ENCODE measurements at regions not wholly inside any gene's neighbourhood (a gene's known extent, or its start where the extent isn't known, plus 50 kb on each side); places are given as distances from the start of the nearest gene placed in this dataset.
"Not testable (repeated sequence)": the region's sequence is repeated elsewhere in the genome, so short reads cannot be mapped to it uniquely, and the experiment has no call there.

DNA sequence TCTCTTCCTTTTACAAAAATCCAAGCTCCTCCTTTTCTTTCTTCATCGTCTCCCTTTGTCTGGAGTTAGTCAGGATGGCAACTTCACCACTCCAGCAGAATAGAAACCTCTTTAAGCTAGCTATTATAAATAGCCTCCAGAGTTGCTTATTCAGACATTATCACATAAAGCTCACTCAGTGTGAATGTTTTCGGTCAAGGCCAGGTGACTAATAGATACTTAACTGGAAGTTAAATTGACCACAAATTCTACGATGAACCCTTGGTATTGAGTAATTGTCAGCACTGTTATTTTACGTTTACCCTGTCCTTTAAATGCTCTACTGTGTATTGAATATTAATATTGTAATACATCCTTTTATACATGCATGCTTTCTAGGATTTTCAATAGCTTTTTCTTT lies 340.4 kb downstream of the OTUD1 start:
- no peak for DNase-seq

- DNase-seq: no peak
Measured at GRCh38 chr10:23780331-23780730, 341.5 kb downstream of the OTUD1 start.

DNA sequence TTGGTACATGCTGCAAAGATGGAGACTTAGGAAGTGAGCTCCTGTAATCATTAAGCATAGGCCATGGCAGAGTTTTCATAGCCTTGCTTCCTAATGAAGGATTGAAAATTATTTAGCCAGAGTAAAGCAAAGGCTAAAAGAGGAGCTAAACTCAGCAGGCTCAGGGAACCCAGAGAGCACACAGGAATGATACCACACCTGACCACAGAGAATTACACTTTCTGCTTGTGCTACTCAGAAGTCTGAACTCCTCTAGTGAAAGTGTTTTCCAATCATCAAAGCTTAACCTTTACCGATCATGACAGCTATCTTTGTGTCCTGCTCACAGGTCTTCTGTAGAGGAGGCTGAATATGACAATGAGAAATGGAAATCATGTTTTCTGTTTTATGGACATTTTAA lies 347.7 kb downstream of the OTUD1 start:
- DNase-seq: no peak

DNA sequence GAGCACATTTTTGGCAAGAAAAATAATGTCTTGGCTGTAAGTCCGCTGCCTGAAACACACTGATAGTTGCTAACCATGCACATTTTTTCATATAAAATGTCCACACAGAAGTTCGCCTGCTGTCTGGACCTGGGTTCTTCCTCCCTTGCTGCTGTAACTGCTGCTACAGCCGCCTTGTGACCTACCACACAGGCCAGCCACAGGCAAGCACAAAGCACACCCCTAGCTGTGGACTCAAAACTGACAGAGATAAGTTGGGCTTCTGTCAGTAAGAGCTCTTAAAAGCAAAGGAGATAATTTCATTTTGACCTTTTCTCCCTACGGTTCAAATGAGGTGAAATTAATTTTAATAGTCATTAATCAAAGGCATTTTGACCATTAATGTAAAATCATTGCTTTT lies 354.7 kb downstream of the OTUD1 start:
- no peak for DNase-seq

DNA sequence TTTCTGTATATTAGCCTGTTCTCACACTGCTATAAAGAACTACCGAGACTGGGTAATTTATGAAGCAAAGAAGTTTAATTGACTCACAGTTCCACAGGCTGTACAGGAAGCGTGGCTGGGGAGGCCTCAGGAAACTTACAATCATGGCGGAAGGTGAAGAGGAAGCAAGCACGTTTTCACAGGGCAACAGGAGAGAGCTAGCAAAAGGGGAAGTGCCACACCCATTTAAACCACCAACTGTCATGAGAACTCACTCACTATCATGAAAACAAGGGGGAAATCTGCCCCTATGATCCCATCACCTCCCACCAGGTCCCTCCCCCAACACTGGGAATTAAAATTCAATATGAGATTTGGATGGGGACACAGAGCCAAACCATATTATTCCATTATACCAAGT lies 358.6 kb downstream of the OTUD1 start:
- not testable (repeated sequence) for DNase-seq

- no peak for DNase-seq
Measured at GRCh38 chr10:23804125-23804524, 365.2 kb downstream of the OTUD1 start.

GRCh38 chr10:23813687-23814086 lies 374.8 kb downstream of the OTUD1 start:
- DNase-seq: no peak

GRCh38 chr10:23818484-23818883 lies 379.6 kb downstream of the OTUD1 start:
- no peak for DNase-seq

- DNase-seq: no peak
Measured at GRCh38 chr10:23820792-23821191, 381.9 kb downstream of the OTUD1 start.

GRCh38 chr10:23824822-23825221 lies 384.1 kb upstream of the KIAA1217 start:
- DNase-seq: no peak

DNA sequence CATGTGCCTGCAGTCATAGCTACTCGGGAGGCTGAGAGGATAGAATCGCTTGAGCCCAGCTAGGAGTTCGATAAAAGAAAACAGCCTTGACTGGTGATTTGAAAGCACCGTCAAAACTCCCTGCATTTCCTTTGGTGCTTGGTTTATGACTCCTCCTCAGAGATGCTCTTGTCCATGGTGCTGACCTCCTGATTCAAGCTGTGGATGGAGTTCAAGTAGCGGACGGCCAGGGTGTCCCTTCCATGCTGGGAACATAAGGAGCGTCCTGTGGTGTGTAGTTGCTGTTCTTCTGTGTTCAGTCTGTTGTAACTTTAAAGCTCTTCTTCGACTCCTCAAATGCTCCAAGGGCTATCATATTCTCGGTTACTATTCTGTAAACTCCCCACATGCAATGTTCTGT lies 382.5 kb upstream of the KIAA1217 start:
- no peak for DNase-seq

GRCh38 chr10:23829556-23829955 lies 379.4 kb upstream of the KIAA1217 start:
- no peak for DNase-seq

- no peak for DNase-seq
Measured at GRCh38 chr10:23834091-23834490, 374.8 kb upstream of the KIAA1217 start.

DNA sequence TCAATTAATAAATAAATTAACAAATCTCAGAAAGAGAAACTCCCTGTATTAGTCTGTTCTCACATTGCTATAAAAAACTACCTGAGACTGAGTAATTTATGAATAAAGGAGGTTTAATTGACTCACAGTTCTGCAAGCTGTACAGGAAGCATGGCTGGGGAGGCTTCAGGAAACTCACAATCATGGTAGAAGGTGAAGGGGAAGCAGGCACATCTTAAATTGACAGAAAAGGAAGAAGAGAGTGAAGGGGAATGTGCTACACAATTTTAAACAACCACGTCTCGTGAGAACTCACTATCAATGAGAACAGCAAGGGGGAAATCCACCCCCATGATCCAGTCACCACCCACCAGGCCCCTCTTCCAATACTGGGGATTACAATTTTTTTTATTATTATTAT lies 358.3 kb upstream of the KIAA1217 start:
- DNase-seq: no peak

DNA sequence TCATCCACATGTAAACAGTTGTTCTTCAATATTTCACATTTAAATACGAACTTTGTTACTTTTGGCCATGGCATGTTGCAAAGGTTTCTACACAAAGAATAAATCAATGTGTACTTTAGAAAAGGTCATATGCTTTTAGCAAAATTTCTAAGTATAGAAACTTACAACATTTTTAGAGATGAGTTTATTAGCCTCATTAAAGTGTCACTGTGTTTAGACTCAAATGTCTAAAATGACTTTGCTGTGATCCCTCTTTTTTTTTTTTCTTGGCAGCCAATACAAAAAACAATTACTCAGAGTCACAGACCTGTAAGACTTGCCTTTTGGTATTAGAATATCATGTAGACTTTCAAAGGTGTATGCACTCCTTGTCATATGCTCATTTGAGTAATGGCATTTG lies 349.3 kb upstream of the KIAA1217 start:
- DNase-seq: no peak

DNA sequence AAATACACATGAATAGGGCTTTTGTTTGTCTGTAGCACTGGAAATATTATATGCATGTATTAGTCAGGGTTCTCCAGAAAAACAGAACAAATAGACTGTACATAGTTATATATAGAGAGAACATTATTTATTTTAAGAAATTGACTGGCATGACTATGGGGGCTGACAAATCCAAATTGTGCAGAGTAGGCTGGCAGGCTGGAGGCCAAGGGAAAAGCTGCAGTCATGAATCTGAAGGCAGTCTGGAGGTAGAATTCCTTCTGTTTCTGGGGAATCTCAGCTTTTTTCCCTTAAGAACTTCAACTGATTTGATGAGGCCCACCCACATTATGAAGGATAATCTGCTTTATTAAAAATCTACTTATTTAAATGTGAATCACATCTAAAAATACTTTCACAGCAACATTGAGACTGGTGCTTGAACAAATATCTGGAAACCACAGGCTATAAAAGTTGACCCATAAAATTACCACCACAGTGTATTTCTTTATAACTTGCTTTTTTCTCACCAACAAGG lies 344.2 kb upstream of the KIAA1217 start:
- no peak for DNase-seq

GRCh38 chr10:23866985-23867384 lies 342.0 kb upstream of the KIAA1217 start:
- not testable (repeated sequence) for DNase-seq

DNA sequence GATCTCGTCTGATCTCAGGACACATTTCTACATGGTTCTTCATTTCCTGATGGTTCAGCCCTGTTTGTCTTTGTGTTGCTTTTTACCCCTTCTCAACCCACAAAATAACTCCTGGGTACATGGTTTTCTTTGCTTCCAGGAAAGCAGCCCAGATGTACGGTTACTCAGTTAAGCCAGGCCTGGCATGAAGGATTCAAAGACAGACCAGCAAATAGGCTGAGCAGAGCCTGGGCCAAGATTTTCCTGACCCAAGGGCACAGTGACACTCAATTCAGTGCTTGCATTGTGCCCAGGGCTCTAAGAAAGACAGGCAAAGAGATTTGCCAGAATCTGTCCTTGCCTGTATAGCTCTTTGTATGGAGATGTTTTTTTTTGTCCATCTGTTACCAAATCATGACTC lies 340.8 kb upstream of the KIAA1217 start:
- DNase-seq: no peak

- no peak for DNase-seq
Measured at GRCh38 chr10:23869548-23869947, 339.4 kb upstream of the KIAA1217 start.

- DNase-seq: no peak
Measured at GRCh38 chr10:23869996-23870395, 338.9 kb upstream of the KIAA1217 start.

DNA sequence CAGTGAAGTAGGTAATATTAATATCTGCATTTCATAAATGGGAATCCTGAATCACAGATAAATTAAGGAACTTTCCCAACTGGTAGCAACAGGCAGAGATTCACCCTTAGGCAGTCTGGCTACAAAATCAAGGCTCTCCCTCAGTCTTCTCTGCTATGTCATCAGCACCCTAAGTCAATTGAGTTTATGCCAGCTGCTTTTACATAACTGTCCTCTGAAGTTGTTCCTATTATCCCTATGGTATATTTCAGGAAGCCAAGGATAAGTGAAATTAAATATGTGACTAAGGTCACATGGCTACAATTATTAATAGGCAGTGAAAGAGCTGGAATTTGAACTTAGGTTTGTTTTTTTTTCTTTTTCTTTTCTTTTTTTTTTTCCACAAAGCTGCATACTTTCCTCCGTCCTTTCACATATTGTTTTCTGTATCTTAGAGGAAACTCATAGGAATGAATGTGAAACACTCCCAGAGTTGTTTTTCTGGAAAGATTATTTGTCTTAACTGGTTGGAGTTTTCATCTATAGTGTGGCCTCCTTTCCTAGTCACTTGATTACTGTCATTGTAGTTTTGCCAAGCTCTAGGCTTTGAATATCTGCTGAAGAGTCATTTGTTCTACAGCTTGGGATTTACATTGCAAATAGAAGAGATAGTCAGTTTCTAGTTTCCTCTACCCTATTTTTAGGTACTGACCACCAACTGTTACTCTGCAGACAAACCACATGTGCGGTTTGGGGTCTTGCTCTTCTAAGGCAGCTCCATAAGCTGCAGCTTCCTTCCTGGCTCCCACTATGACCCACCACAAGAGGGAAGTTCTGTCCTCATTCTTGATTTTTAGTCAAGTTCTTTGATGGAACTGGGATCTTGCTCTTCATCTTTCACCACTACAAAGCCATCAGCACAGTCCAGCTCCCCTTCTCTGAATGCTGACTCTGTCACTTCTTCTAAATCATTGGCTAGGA lies 338.0 kb upstream of the KIAA1217 start:
- DNase-seq: no peak

DNA sequence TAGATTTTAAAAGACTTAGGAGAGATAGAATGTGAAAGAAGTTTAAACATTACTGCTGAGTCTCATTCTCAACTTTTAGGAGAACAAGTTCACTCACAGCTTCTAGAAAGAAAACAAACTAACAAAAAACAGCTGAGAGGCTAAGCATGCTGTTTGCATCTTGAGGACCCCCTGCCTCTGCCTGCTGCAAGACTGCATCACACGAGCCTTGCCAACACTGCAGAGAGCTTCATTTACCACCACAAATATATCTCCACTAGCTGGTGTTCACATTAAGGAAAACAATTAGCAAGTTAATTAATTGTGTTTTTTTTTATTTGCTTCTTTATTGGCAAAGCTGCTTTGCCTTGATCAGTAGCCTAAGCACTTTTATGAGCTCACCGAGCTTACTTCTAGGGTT lies 336.6 kb upstream of the KIAA1217 start:
- DNase-seq: no peak

- no peak for DNase-seq
Measured at GRCh38 chr10:23877791-23878320, 331.1 kb upstream of the KIAA1217 start.

GRCh38 chr10:23884670-23885069 lies 324.3 kb upstream of the KIAA1217 start:
- DNase-seq: no peak

Data from DMS79 (cell line).